ENCODE measurements at regions not wholly inside any gene's neighbourhood (a gene's known extent, or its start where the extent isn't known, plus 50 kb on each side); places are given as distances from the start of the nearest gene placed in this dataset.

DNA sequence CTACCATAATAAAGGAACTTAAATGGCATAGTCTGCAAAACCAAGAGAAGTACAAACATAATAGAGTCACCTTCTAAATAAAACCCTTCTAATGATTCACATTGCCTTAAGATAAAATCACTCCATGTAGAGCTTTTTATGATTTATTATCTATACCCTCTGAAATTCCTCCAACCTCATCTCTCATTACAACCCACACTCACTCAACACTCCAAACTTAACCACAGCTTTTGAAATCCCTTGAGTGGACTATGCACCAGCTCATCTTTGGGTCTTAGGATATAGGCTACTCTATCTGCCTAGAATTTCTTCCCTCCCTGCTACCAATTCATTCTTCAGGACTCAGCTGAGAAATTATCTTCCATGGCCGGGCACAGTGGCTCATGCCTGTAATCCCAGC, 122.5 kb downstream of the CETN3 start:
- TF ChIP-seq, protein P1, sequence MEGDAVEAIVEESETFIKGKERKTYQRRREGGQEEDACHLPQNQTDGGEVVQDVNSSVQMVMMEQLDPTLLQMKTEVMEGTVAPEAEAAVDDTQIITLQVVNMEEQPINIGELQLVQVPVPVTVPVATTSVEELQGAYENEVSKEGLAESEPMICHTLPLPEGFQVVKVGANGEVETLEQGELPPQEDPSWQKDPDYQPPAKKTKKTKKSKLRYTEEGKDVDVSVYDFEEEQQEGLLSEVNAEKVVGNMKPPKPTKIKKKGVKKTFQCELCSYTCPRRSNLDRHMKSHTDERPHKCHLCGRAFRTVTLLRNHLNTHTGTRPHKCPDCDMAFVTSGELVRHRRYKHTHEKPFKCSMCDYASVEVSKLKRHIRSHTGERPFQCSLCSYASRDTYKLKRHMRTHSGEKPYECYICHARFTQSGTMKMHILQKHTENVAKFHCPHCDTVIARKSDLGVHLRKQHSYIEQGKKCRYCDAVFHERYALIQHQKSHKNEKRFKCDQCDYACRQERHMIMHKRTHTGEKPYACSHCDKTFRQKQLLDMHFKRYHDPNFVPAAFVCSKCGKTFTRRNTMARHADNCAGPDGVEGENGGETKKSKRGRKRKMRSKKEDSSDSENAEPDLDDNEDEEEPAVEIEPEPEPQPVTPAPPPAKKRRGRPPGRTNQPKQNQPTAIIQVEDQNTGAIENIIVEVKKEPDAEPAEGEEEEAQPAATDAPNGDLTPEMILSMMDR (IDR thresholded peaks at IDR 0.05) = no peak
- no peak for TF ChIP-seq POLR2A (IDR thresholded peaks at IDR 0.05)
- TF ChIP-seq EP300 (IDR thresholded peaks at IDR 0.05) = no peak
- TF ChIP-seq POLR2AphosphoS5 (IDR thresholded peaks at IDR 0.05) = no peak
